SK-N-MC (cell line): ENCODE measurements at regions not wholly inside any gene's neighbourhood (a gene's known extent, or its start where the extent isn't known, plus 50 kb on each side); places are given as distances from the start of the nearest gene placed in this dataset.

ENCODE experiments used
- DNase-seq: peaks from one replicate; pipeline ENCODE4 v3.0.0-alpha.2; 2011; ENCODE audit warnings: low read depth, low spot score
- H3K27ac ChIP-seq: fragments of 200-600 bp; sonication (generic); 2 replicates; pipeline ENCODE4 v1.5.1; 2016; ENCODE audit warnings: mixed run types
- H3K36me3 ChIP-seq: fragments of 200-600 bp; sonication (generic); 2 replicates; pipeline ENCODE4 v1.6.1; 2017; ENCODE audit warnings: antibody characterized with exemption, low read length, mixed read lengths; ENCODE audit not compliant: insufficient read depth
- H3K4me3 ChIP-seq: fragments of 200-600 bp; sonication (generic); 2 replicates; pipeline ENCODE4 v1.5.1; 2016
- H3K9ac ChIP-seq: fragments of 200-600 bp; sonication (generic); 2 replicates; pipeline ENCODE4 v1.8.0; 2017; ENCODE audit warnings: mixed run types, mixed read lengths; ENCODE audit not compliant: insufficient read length
- H3K9me3 ChIP-seq: fragments of 200-600 bp; sonication (generic); 2 replicates; pipeline ENCODE4 v1.6.1; 2017; ENCODE audit warnings: low read depth, mild to moderate bottlenecking, antibody characterized with exemption, low read length, moderate library complexity, mixed read lengths
- EZH2 ChIP-seq: fragments of 200-600 bp; sonication (generic); IDR thresholded peaks from one replicate; pipeline ENCODE4 v1.6.1; 2017; ENCODE audit warnings: antibody characterized with exemption
- FOXP2 ChIP-seq: optimal IDR thresholded peaks from 2 replicates; pipeline ENCODE3; 2011; ENCODE audit warnings: mild to moderate bottlenecking, moderate library complexity; ENCODE audit not compliant: insufficient read depth; ENCODE audit errors: extremely low read length, control extremely low read depth
- POLR2AphosphoS5 ChIP-seq: IDR thresholded peaks from 2 replicates; pipeline ENCODE4 v1.6.1; 2012; ENCODE audit warnings: mild to moderate bottlenecking, low read depth, low read length, borderline replicate concordance

- no peaks in the 10 kb centered on the region for H3K36me3 ChIP-seq
- H3K27ac ChIP-seq: no peak overlapping the region
- no peak for DNase-seq
- no peak for TF ChIP-seq FOXP2
- no peak for TF ChIP-seq POLR2AphosphoS5
- TF ChIP-seq EZH2: no peak
- H3K9me3 ChIP-seq: no peaks in the 10 kb centered on the region
- H3K9ac ChIP-seq: no peak overlapping the region
- H3K4me3 ChIP-seq: no peak overlapping the region
These were observed 110.6 kb upstream of the ATP8B1 start for GRCh38 chr18:57913686-57914085.

DNA sequence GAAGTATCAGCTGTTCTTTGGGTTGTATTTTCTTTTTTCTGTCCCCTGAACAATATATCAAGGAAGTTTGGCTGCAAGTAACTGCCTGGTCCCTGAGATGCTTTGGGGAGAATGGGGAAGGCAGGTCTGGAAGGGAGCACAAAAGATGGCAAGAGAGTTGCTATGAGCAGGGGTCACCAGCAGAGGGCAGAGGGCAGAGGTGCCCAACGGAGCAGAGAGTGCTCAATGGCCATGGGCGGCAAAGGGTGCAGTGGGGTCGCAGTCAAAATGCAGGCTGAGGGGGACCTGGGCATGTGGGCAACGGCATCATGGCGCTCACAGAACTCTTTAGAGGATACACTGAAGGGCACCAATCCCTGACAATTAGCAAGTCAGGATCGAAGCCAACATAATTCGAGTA lies 107.7 kb upstream of the ATP8B1 start:
- H3K36me3 ChIP-seq: no peaks in the 10 kb centered on the region
- no peak for DNase-seq
- H3K27ac ChIP-seq: no peak overlapping the region
- H3K9me3 ChIP-seq: no peaks in the 10 kb centered on the region
- no peak overlapping the region for H3K4me3 ChIP-seq
- no peak for TF ChIP-seq EZH2
- no peak for TF ChIP-seq POLR2AphosphoS5
- no peak for TF ChIP-seq FOXP2
- H3K9ac ChIP-seq: no peak overlapping the region

DNA sequence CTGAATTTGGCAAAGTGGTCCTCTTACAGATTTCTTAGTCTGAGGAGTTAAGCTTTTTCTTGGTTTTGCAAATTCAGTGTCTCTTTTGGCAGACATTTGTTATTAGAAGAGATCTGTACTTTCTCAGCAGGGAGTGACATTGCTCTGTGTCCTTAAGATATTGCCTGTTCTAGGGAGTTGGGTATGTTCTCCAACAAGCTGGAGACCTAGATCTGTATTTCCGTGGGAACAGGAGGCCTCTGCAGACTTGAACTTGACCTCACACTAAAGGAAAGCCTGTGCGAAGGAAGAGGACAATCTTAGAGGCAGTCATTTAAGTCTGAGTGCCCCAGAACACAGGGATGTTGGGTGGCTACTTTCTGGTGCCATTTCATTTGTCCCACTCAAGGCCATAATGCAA lies 107.0 kb upstream of the ATP8B1 start:
- Histone ChIP-seq H3K36me3 (no peaks in the 10 kb centered on the region), H3K9ac (no peak overlapping the region), H3K4me3 (no peak overlapping the region), H3K9me3 (no peaks in the 10 kb centered on the region), H3K27ac (no peak overlapping the region)
- no peak for DNase-seq
- TF ChIP-seq FOXP2: no peak
- TF ChIP-seq POLR2AphosphoS5: no peak
- no peak for TF ChIP-seq EZH2

DNA sequence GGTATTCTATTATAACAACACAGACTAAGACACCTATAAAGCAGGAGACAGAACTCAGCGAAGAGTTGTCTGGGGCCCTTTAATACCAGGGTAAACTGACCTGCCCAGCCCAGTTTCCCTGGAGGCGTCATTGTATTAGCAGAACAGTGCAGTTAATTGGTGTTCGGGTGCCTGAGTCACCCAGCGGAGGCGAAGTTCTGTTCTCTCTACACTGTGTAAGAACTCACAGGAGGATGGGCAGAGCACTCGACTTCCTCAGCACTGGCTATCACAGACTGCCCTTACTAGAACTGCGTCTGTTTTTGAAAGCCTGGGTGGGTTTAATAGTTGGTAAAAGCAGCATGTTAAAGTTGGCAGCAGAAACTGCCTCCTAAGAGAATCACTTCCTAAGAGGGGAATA lies 106.5 kb upstream of the ATP8B1 start:
- DNase-seq: no peak
- no peaks in the 10 kb centered on the region for H3K36me3 ChIP-seq
- no peak overlapping the region for H3K4me3 ChIP-seq
- TF ChIP-seq FOXP2 (no peak), POLR2AphosphoS5 (no peak), EZH2 (no peak)
- H3K9me3 ChIP-seq: no peaks in the 10 kb centered on the region
- no peak overlapping the region for H3K27ac ChIP-seq
- H3K9ac ChIP-seq: no peak overlapping the region

DNA sequence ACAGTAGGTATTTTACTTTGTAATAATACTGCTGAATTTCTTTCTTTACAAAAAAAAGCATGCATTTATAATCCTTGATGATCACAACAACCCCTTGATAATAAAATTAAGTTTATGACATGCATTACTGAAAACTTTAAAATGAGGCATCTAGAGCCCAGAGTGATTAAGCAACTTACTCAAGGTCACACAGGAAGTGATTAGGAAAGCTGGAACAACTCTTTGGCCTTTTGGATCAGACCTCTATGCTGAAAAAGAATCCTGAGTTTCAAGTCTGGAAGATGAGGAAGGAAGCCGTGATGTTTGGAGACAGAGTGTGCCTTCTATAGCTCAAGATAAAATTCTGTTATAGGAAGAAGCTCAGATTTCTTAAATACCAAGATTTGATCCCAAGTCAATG lies 105.0 kb upstream of the ATP8B1 start:
- Histone ChIP-seq H3K9me3 (no peaks in the 10 kb centered on the region), H3K9ac (no peak overlapping the region), H3K4me3 (no peak overlapping the region), H3K27ac (no peak overlapping the region), H3K36me3 (no peaks in the 10 kb centered on the region)
- no peak for TF ChIP-seq FOXP2
- no peak for DNase-seq

GRCh38 chr18:57907550-57907949 lies 104.4 kb upstream of the ATP8B1 start:
- H3K9me3 ChIP-seq: no peaks in the 10 kb centered on the region
- H3K27ac ChIP-seq: no peak overlapping the region
- no peaks in the 10 kb centered on the region for H3K36me3 ChIP-seq
- H3K4me3 ChIP-seq: no peak overlapping the region
- no peak for DNase-seq
- TF ChIP-seq EZH2: no peak
- TF ChIP-seq POLR2AphosphoS5: no peak
- TF ChIP-seq FOXP2: no peak
- no peak overlapping the region for H3K9ac ChIP-seq

- TF ChIP-seq POLR2AphosphoS5: no peak
- TF ChIP-seq EZH2: no peak
- no peak for TF ChIP-seq FOXP2
- Histone ChIP-seq H3K36me3 (no peaks in the 10 kb centered on the region), H3K9ac (no peak overlapping the region), H3K9me3 (no peaks in the 10 kb centered on the region), H3K4me3 (no peak overlapping the region), H3K27ac (no peak overlapping the region)
- DNase-seq: no peak
These were observed 103.7 kb upstream of the ATP8B1 start for GRCh38 chr18:57906852-57907251.

DNA sequence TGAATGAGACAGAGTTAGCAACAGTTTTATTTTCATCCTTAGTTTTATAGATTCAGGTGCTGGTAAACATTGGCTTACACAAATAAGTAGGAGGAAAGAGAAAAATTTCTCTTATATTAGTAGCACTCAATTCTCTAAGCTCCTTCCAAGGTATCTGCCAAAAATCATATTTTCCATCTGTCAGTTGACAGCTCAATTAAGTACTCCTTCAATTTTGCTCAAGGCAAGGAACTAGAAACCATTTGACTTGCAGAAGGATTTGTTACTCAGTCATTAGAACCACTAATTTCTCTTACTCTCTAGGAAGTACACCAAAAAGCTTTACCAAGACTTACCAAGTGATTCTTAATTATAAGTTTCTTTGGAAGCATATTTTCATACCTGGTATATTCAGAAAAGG lies 101.4 kb upstream of the ATP8B1 start:
- DNase-seq: no peak
- Histone ChIP-seq H3K9me3 (no peaks in the 10 kb centered on the region), H3K36me3 (no peaks in the 10 kb centered on the region), H3K27ac (no peak overlapping the region), H3K4me3 (no peak overlapping the region), H3K9ac (no peak overlapping the region)
- TF ChIP-seq EZH2 (no peak), POLR2AphosphoS5 (no peak), FOXP2 (no peak)

DNA sequence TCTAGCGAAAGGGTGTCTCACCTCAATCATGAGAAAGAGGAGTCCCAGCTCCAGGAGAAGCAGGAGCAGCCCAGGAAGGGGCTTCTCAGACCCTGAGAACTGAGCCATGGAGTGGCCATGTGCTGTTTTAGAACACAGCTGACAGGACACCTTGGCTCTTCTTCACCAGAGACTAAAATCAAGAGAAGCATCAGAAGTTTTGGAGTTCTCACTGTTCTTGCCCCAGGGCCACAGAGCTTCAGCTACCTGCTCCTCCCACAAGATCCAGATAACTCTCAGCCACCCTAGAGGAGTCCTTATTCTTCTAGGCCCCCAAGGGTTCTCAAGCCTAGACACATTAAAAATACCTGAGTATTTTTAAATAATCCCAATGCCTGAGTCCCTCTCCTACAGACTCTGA lies 99.6 kb upstream of the ATP8B1 start:
- no peak overlapping the region for H3K9ac ChIP-seq

More for the DNA sequence above, 99.6 kb upstream of the ATP8B1 start:
- Histone ChIP-seq H3K9me3 (no peaks in the 10 kb centered on the region), H3K4me3 (no peak overlapping the region), H3K36me3 (no peaks in the 10 kb centered on the region), H3K27ac (no peak overlapping the region)
- no peak for TF ChIP-seq POLR2AphosphoS5
- no peak for TF ChIP-seq FOXP2
- no peak for TF ChIP-seq EZH2
- DNase-seq: no peak
